ENCODE measurements at regions not wholly inside any gene's neighbourhood (a gene's known extent, or its start where the extent isn't known, plus 50 kb on each side); places are given as distances from the start of the nearest gene placed in this dataset.

DNA sequence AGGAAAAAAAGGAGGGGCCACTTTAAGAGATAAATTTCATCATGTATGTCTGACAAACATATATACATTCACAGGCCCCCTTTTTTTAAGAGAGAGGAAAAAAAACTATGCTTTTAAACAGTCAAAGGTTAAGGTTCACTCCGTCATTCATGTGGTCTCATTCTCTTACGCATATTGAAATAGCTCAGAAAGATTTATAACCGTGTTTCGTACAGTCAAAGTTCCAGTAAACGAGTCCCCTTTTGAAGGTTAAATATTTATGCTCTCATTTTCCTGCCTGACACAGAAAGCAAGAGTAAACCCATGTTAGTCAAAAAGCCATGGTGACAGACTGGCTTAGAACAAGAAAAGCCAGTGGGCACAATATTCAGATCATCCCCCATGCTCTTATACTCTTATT lies 248.0 kb upstream of the ARRDC4 start:
- H3K9me3 ChIP-seq, result no peaks in the 10 kb centered on the region
- no peaks in the 10 kb centered on the region for H3K36me3 ChIP-seq
- TF ChIP-seq, protein P1, sequence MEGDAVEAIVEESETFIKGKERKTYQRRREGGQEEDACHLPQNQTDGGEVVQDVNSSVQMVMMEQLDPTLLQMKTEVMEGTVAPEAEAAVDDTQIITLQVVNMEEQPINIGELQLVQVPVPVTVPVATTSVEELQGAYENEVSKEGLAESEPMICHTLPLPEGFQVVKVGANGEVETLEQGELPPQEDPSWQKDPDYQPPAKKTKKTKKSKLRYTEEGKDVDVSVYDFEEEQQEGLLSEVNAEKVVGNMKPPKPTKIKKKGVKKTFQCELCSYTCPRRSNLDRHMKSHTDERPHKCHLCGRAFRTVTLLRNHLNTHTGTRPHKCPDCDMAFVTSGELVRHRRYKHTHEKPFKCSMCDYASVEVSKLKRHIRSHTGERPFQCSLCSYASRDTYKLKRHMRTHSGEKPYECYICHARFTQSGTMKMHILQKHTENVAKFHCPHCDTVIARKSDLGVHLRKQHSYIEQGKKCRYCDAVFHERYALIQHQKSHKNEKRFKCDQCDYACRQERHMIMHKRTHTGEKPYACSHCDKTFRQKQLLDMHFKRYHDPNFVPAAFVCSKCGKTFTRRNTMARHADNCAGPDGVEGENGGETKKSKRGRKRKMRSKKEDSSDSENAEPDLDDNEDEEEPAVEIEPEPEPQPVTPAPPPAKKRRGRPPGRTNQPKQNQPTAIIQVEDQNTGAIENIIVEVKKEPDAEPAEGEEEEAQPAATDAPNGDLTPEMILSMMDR (IDR thresholded peaks at IDR 0.05), result no peak
- TF ChIP-seq POLR2A (IDR thresholded peaks at IDR 0.05), result no peak
- no peak overlapping the region for H3K27ac ChIP-seq
- DNase-seq, result no peak
- no peak overlapping the region for H3K4me3 ChIP-seq (replicated peaks in 1 of 3)
- H3K27me3 ChIP-seq, result no peaks in the 10 kb centered on the region
- intact Hi-C loops (cut with DNase I), result no loop called here
- no peaks in the 10 kb centered on the region for H3K4me1 ChIP-seq
- 75 to 83% methylated on average over 5 of the region's 5 CpGs for WGBS, 2 donors

DNA sequence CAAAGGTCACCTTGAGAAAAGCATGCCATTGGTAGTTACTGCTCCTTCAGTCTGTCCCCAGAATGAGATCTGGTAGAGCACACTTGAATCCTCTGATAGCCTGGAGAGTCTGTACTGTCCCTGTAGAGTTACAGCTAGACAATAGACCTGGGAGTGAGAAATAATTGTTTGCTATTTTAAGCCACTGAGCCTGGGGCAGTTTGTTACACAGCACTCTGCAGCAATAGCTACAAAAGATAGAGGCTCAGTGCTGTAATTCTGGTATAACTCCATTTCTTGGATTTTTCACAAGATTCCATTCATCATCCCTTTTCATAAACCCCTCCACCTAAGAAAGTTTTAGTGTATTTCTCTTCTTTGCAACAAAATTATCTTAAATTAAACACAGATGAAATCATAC lies 242.7 kb upstream of the ARRDC4 start:
- H3K27ac ChIP-seq, result no peak overlapping the region
- no peak for DNase-seq
- H3K9me3 ChIP-seq, result no peaks in the 10 kb centered on the region
- no peaks in the 10 kb centered on the region for H3K4me1 ChIP-seq
- H3K36me3 ChIP-seq, result no peaks in the 10 kb centered on the region
- H3K27me3 ChIP-seq, result no peaks in the 10 kb centered on the region
- intact Hi-C loops (cut with DNase I), result no loop called here
- no peak overlapping the region for H3K4me3 ChIP-seq (replicated peaks in 1 of 3)
- TF ChIP-seq, protein P1 (IDR thresholded peaks at IDR 0.05), result no peak
- no peak for TF ChIP-seq POLR2A (IDR thresholded peaks at IDR 0.05)

DNA sequence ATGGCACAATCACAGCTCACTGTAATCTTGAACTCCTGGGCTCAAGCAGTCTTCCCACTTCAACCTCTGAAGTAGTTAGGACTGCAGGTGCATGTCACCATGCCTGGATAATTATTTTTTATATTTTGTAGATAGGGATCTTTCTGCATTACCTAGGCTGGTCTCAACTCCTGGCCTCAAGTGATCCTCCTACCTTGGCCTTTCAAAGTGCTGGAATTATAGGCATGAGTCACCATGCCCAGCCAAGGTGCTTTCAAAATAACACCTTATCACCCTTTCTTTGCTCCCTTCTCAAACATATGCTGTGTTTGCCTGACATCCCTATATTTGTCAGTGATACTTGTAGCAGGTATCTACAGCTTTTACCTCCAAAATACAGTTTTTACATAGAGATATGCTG lies 242.0 kb upstream of the ARRDC4 start:
- no peaks in the 10 kb centered on the region for H3K27me3 ChIP-seq
- intact Hi-C loops (cut with DNase I), result no loop called here
- no peaks in the 10 kb centered on the region for H3K36me3 ChIP-seq
- no peak for TF ChIP-seq POLR2A (IDR thresholded peaks at IDR 0.05)
- TF ChIP-seq, protein P1 (IDR thresholded peaks at IDR 0.05), result no peak
- H3K4me3 ChIP-seq (replicated peaks in 1 of 3), result no peak overlapping the region
- H3K4me1 ChIP-seq, result no peaks in the 10 kb centered on the region
- no peak overlapping the region for H3K27ac ChIP-seq
- no peaks in the 10 kb centered on the region for H3K9me3 ChIP-seq
- no peak for DNase-seq

DNA sequence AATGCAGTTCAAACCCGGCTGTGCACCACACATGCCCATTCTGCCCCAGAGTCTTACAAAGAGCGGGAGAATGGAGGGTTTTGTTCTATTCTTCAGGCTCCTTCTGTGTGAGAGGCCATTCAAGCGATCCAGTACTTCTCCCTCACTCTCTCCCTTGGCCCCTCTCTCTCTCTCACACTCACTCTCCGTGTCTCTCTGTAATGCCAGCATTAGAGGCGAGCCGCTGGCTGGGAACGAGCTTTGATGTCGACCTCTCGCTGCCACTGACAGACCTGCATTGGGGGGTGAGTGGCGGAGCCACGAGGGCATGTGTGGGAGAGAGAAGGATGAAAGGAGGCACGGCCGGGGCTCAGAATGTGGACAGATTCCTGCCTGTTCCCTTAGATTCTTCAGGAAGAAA lies 231.7 kb upstream of the ARRDC4 start:
- no peaks in the 10 kb centered on the region for H3K27me3 ChIP-seq
- no peak for TF ChIP-seq POLR2A (IDR thresholded peaks at IDR 0.05)
- TF ChIP-seq, protein P1 (IDR thresholded peaks at IDR 0.05), result no peak
- H3K4me3 ChIP-seq (replicated peaks in 1 of 3), result no peak overlapping the region
- no peaks in the 10 kb centered on the region for H3K36me3 ChIP-seq
- H3K4me1 ChIP-seq, result no peaks in the 10 kb centered on the region
- WGBS, 2 donors, result 62 to 65% methylated on average over 13 of the region's 13 CpGs
- no peak for DNase-seq
- intact Hi-C loops (cut with DNase I), result no loop called here
- H3K27ac ChIP-seq, result no peak overlapping the region
- H3K9me3 ChIP-seq, result no peaks in the 10 kb centered on the region

DNA sequence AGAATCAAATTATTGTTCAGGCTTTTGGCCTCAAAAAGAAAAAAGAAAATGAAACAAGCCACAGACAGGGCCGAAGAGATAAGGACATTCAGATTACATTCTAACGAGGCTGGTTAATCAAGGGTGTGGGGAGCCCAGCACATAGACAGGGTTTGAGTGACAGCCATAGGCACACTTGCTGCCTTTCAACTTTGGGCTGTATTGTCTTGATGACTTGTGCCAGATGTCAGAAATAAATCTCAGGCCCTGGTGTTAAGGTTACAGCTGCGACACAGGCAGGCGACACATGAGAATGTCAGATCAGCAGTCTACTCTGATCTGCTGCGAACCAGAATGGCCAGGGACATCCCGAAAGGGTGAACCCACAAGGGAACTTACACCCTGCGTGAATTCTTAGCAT lies 231.2 kb upstream of the ARRDC4 start:
- intact Hi-C loops (cut with DNase I), result no loop called here
- WGBS, 2 donors, result 83 to 91% methylated on average over 7 of the region's 7 CpGs
- Histone ChIP-seq H3K9me3 (no peaks in the 10 kb centered on the region), H3K4me3 (replicated peaks in 1 of 3) (no peak overlapping the region), H3K27ac (no peak overlapping the region), H3K4me1 (no peaks in the 10 kb centered on the region), H3K27me3 (no peaks in the 10 kb centered on the region), H3K36me3 (no peaks in the 10 kb centered on the region)
- TF ChIP-seq, protein P1 (IDR thresholded peaks at IDR 0.05), result no peak
- no peak for TF ChIP-seq POLR2A (IDR thresholded peaks at IDR 0.05)
- no peak for DNase-seq

Data from thyroid gland (tissue), 4 donors.